Mucosa of descending colon (tissue), 3 donors: ENCODE measurements at regions not wholly inside any gene's neighbourhood (a gene's known extent, or its start where the extent isn't known, plus 50 kb on each side); places are given as distances from the start of the nearest gene placed in this dataset.

Experiments used
- ATAC-seq: fragments of 200-7000 bp; cut with Tn5 transposase; one replicate; pipeline ENCODE4 v1.9.1; 2020; ENCODE audit warnings: mild to moderate bottlenecking, moderate library complexity
- DNase-seq, 3 donors: peaks; one replicate each; pipeline ENCODE4 v3.0.0-alpha.2; 2020
- H3K36me3 ChIP-seq: fragments of 200-600 bp; one replicate; pipeline ENCODE4 v1.8.0; 2021; ENCODE audit warnings: low read depth, mild to moderate bottlenecking
- H3K4me1 ChIP-seq: fragments of 200-600 bp; one replicate; pipeline ENCODE4 v1.8.0; 2021; ENCODE audit warnings: low read depth, mild to moderate bottlenecking
- H3K4me3 ChIP-seq: fragments of 200-600 bp; one replicate; pipeline ENCODE4 v1.8.0; 2021; ENCODE audit warnings: mild to moderate bottlenecking
- H3K9me3 ChIP-seq: fragments of 200-600 bp; one replicate; pipeline ENCODE4 v1.8.0; 2021; ENCODE audit warnings: mild to moderate bottlenecking
- CTCF ChIP-seq: fragments of 200-600 bp; IDR thresholded peaks from one replicate; pipeline ENCODE4 v1.8.0; 2022; ENCODE audit warnings: antibody characterized with exemption, mild to moderate bottlenecking
- intact Hi-C, 2 donors: fragments of 100-400 bp; cut with DNase I in 1 of 2; cut with micrococcal nuclease in 1 of 2; formaldehyde crosslinking; loops; one replicate each; pipeline versions ENCODE4 v1.11.0 to v1.11.1; 2022; cut with DNase I, micrococcal nuclease
- donor health status: DM: no; HTN: no; CAD: no; lungs with moderate emphysema.
- donor health status: DM: no; HTN: no; CAD: no.
- donor health status: DM: no; HTN: yes; CAD: no.

GRCh38 chr7:38057829-38058228 is 120.2 kb upstream of the STARD3NL start:
- DNase-seq (no peak), ATAC-seq (no peak)
- intact Hi-C loops: no loop called here
- Histone ChIP-seq H3K4me3 (no peak overlapping the region), H3K36me3 (no peaks in the 10 kb centered on the region), H3K4me1 (no peaks in the 10 kb centered on the region), H3K9me3 (no peaks in the 10 kb centered on the region)
- no peak for TF ChIP-seq CTCF

DNA sequence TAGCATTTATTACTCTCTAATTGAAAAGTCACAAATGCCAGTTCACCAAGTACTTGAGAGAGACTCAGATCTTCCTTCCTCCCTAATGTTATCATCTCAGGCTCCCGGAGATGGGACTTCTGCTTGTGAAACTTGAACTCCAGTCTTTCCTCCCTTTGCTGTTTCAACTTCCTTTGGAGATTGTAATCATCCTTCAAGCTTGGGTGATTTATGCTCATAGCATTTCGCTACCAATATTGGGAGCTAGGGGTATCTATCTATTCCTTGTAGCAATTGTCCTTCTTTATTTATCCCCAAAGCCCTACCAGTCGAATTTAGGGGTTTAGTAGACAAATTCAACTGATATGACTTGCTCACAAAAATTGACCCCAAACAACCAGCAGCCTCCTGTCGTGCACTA is 117.9 kb upstream of the STARD3NL start:
- Histone ChIP-seq H3K4me1 (no peaks in the 10 kb centered on the region), H3K4me3 (no peak overlapping the region), H3K9me3 (no peaks in the 10 kb centered on the region), H3K36me3 (no peaks in the 10 kb centered on the region)
- no peak for TF ChIP-seq CTCF
- intact Hi-C loops: no loop called here
- DNase-seq (no peak), ATAC-seq (no peak)

- Histone ChIP-seq H3K4me3 (no peak overlapping the region), H3K36me3 (no peaks in the 10 kb centered on the region), H3K9me3 (no peaks in the 10 kb centered on the region), H3K4me1 (no peaks in the 10 kb centered on the region)
- TF ChIP-seq CTCF: no peak
- intact Hi-C loops: no loop called here
- ATAC-seq (no peak), DNase-seq (no peak)
Observed at GRCh38 chr7:38060637-38061036, 117.4 kb upstream of the STARD3NL start.

DNA sequence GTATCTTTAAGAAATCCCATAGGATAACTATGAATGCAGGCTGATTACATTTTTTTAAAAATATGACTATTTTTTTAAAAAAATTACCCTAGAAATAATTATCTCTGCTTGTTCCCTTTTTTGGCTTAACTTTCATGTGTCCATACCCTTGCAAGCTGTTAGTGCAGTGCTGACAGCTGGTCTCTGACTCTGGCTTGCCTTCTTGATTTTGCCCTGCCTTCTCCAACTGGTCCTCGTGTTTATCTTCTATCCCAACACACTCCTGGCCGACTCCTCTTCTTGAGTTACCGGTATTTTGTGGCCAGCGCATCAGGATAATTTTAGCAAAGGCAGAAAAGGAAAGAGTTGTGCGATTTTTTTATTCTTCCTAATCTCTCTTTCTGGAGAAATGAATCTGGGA is 111.7 kb upstream of the STARD3NL start:
- no peak for TF ChIP-seq CTCF
- intact Hi-C loops: no loop called here
- no peaks in the 10 kb centered on the region for H3K9me3 ChIP-seq
- H3K4me1 ChIP-seq: no peaks in the 10 kb centered on the region
- ATAC-seq: no peak
- H3K4me3 ChIP-seq: no peak overlapping the region
- H3K36me3 ChIP-seq: no peaks in the 10 kb centered on the region
- no peak for DNase-seq

GRCh38 chr7:38068461-38068860 is 109.6 kb upstream of the STARD3NL start:
- intact Hi-C loops: no loop called here
- DNase-seq: no peak
- ATAC-seq: no peak
- H3K9me3 ChIP-seq: no peaks in the 10 kb centered on the region
- H3K4me3 ChIP-seq: no peak overlapping the region
- H3K36me3 ChIP-seq: no peaks in the 10 kb centered on the region
- no peak for TF ChIP-seq CTCF
- no peaks in the 10 kb centered on the region for H3K4me1 ChIP-seq

- intact Hi-C loops: no loop called here
- ATAC-seq (no peak), DNase-seq (no peak)
- TF ChIP-seq CTCF: no peak
- Histone ChIP-seq H3K4me3 (no peak overlapping the region), H3K9me3 (no peaks in the 10 kb centered on the region), H3K36me3 (no peaks in the 10 kb centered on the region), H3K4me1 (no peaks in the 10 kb centered on the region)
Observed at GRCh38 chr7:38069052-38069451, 109.0 kb upstream of the STARD3NL start.
